HCT116 (cell line): ENCODE measurements at regions not wholly inside any gene's neighbourhood (a gene's known extent, or its start where the extent isn't known, plus 50 kb on each side); places are given as distances from the start of the nearest gene placed in this dataset.

Source experiments
- ATAC-seq: fragments of 200-7000 bp; cut with Tn5 transposase; 2 replicates; pipeline ENCODE4 v1.9.1; 2020; ENCODE audit warnings: mild to moderate bottlenecking, moderate library complexity
- BruUV-seq: library from RNA; stranded (reverse); fragments of 400-500 nt; replicated peaks from 2 replicates; lab custom pipeline; 2021; lab: Mats Ljungman, UMichigan
- CTCF ChIA-PET: fragments of 300-600 bp; sonication (Branson Sonifier 250); formaldehyde crosslinking; loops from one replicate; lab custom pipeline; 2021; ENCODE audit warnings: antibody characterized with exemption; lab: Charles Lee
- POLR2A ChIA-PET: fragments of 300-600, 350-600 bp; sonication (Branson Sonifier 250); formaldehyde crosslinking; loops from one replicate; lab custom pipeline; 2021; ENCODE audit warnings: antibody characterized with exemption; lab: Charles Lee
- RAD21 ChIA-PET, 2 experiments: fragments of 300-600 bp; sonication (Branson Sonifier 250); formaldehyde crosslinking; loops; one replicate each; lab custom pipeline; 2023; ENCODE audit warnings: low total read pairs in 2 of 2; ENCODE audit not compliant: uncharacterized antibody in 2 of 2, unreplicated experiment in 2 of 2, low non-redundant PET in 1 of 2; lab: Charles Lee
- DNase-seq: peaks from one replicate; pipeline ENCODE4 v3.0.0-alpha.2; 2010; ENCODE audit warnings: low read depth, low spot score
- H2AFZ ChIP-seq: fragments of 200-600 bp; shearing (Covaris generic), sonication (generic); 2 replicates; pipeline ENCODE4 v1.6.1; 2017; ENCODE audit warnings: low read depth, mixed run types, mixed read lengths, antibody characterized with exemption, low read length; ENCODE audit not compliant: poor library complexity, severe bottlenecking
- H3K27ac ChIP-seq: 2 replicates; pipeline ENCODE4 v1.5.1; 2012; ENCODE audit warnings: low read depth, low read length
- H3K27me3 ChIP-seq: fragments of 200-600 bp; sonication (generic); 2 replicates; pipeline ENCODE4 v1.6.1; 2016; ENCODE audit warnings: mixed run types, low read length, mixed read lengths; ENCODE audit not compliant: insufficient read depth
- H3K36me3 ChIP-seq, 2 experiments: fragments of 200-500 bp in 1 of 2; fragments of 200-600 bp in 1 of 2; sonication (Bioruptor generic) in 1 of 2; sonication (generic) in 1 of 2; 2 replicates each; pipeline versions ENCODE4 v1.5.1 to v1.6.1; 2014 to 2016; ENCODE audit warnings: low read length in 2 of 2, inconsistent platforms in 1 of 2, mixed read lengths in 1 of 2, mixed run types in 1 of 2; ENCODE audit not compliant: insufficient read depth in 2 of 2, control insufficient read depth in 1 of 2
- H3K4me1 ChIP-seq, 2 experiments: fragments of 200-600 bp in 1 of 2; sonication (generic) in 1 of 2; 2 replicates each; pipeline versions ENCODE4 v1.5.1 to v1.6.1; 2012 to 2017; ENCODE audit warnings: low read length in 2 of 2, inconsistent platforms in 1 of 2, mild to moderate bottlenecking in 1 of 2, mixed read lengths in 1 of 2, mixed run types in 1 of 2, moderate library complexity in 1 of 2; ENCODE audit not compliant: insufficient read depth in 2 of 2, control insufficient read depth in 1 of 2
- H3K4me2 ChIP-seq: fragments of 200-600 bp; sonication (generic); 2 replicates; pipeline ENCODE4 v1.6.1; 2017; ENCODE audit warnings: mixed run types, low read length, mixed read lengths
- H3K4me3 ChIP-seq, 2 experiments: fragments of 200-600 bp in 1 of 2; sonication (generic) in 1 of 2; replicated peaks in 1 of 2; 2 replicates each; pipeline ENCODE4 v1.5.1; 2011 to 2016; ENCODE audit warnings: low read length in 2 of 2, control low read depth in 1 of 2, low read depth in 1 of 2, mild to moderate bottlenecking in 1 of 2, mixed read lengths in 1 of 2, mixed run types in 1 of 2
- H3K79me2 ChIP-seq: fragments of 200-600 bp; sonication (generic); 2 replicates; pipeline ENCODE4 v1.6.1; 2017; ENCODE audit warnings: mild to moderate bottlenecking, mixed run types, low read length, moderate library complexity, mixed read lengths; ENCODE audit not compliant: insufficient read depth
- H3K9ac ChIP-seq: fragments of 200-600 bp; sonication (generic); 2 replicates; pipeline ENCODE4 v1.6.1; 2016; ENCODE audit warnings: low read length, mixed read lengths
- H3K9me2 ChIP-seq: fragments of 200-600 bp; sonication (generic), shearing (Covaris generic); 2 replicates; pipeline ENCODE4 v1.6.1; 2017; ENCODE audit warnings: mixed run types, mild to moderate bottlenecking, moderate library complexity; ENCODE audit not compliant: insufficient read depth
- H3K9me3 ChIP-seq, 2 experiments: fragments of 200-500 bp in 1 of 2; fragments of 200-600 bp in 1 of 2; sonication (Bioruptor generic) in 1 of 2; sonication (generic) in 1 of 2; 2 replicates each; pipeline ENCODE4 v1.6.1; 2014 to 2017; ENCODE audit warnings: low read length in 2 of 2, mixed read lengths in 2 of 2, inconsistent platforms in 1 of 2, low read depth in 1 of 2, mild to moderate bottlenecking in 1 of 2, mixed run types in 1 of 2, moderate library complexity in 1 of 2; ENCODE audit not compliant: control insufficient read depth in 1 of 2, insufficient read depth in 1 of 2
- H4K20me1 ChIP-seq: fragments of 200-600 bp; sonication (generic), shearing (Covaris generic); 2 replicates; pipeline ENCODE4 v1.6.1; 2017; ENCODE audit warnings: mixed run types, mild to moderate bottlenecking, moderate library complexity; ENCODE audit not compliant: insufficient read depth
- CEBPB ChIP-seq: IDR thresholded peaks from 2 replicates; pipeline ENCODE4 v1.6.1; 2012; ENCODE audit warnings: low read depth
- ELF1 ChIP-seq: IDR thresholded peaks from 2 replicates; pipeline ENCODE4 v1.6.1; 2012; ENCODE audit warnings: low read depth, borderline replicate concordance
- JUND ChIP-seq: IDR thresholded peaks from 2 replicates; pipeline ENCODE4 v1.6.1; 2012
- TCF7L2 ChIP-seq: IDR thresholded peaks from 2 replicates; pipeline ENCODE4 v1.7.0; 2011; ENCODE audit warnings: borderline replicate concordance, inconsistent platforms; ENCODE audit not compliant: insufficient read depth, insufficient read length; ENCODE audit errors: extremely low read depth
- YY1 ChIP-seq: IDR thresholded peaks from 2 replicates; pipeline ENCODE4 v1.6.1; 2011; ENCODE audit warnings: low read length, low read depth, moderate library complexity, mild to moderate bottlenecking; ENCODE audit not compliant: insufficient replicate concordance; ENCODE audit errors: extremely low read depth
- intact Hi-C: fragments of 100-400 bp; cut with micrococcal nuclease; formaldehyde crosslinking; loops from 2 replicates; pipeline ENCODE4 v1.10.0; 2022

- no peaks in the 10 kb centered on the region for H3K4me1 ChIP-seq
- POLR2A ChIA-PET: no interaction called here
- H3K79me2 ChIP-seq: no peaks in the 10 kb centered on the region
- H3K9me2 ChIP-seq: no peaks in the 10 kb centered on the region
- no peak overlapping the region for H3K4me2 ChIP-seq
- intact Hi-C loops: no loop called here
- no peaks in the 10 kb centered on the region for H3K9me3 ChIP-seq
- H3K27me3 ChIP-seq: 0 out of 2 replicates have a peak, but pooled peaks cover 20% of the 10 kb centered on the region
- H4K20me1 ChIP-seq: no peaks in the 10 kb centered on the region
- no TSS peak for BruUV-seq
- no peak for TF ChIP-seq YY1
- no peak overlapping the region for H3K4me3 ChIP-seq
- no peak overlapping the region for H2AFZ ChIP-seq
- no peak overlapping the region for H3K9ac ChIP-seq
- H3K27ac ChIP-seq: no peak overlapping the region
- ATAC-seq (no peak), DNase-seq (no peak)
- CTCF ChIA-PET: no interaction called here
- RAD21 ChIA-PET: no interaction called here
- H3K36me3 ChIP-seq: no peaks in the 10 kb centered on the region
These were observed 480.3 kb downstream of the BCL11A start for GRCh38 chr2:60073201-60073600.

DNA sequence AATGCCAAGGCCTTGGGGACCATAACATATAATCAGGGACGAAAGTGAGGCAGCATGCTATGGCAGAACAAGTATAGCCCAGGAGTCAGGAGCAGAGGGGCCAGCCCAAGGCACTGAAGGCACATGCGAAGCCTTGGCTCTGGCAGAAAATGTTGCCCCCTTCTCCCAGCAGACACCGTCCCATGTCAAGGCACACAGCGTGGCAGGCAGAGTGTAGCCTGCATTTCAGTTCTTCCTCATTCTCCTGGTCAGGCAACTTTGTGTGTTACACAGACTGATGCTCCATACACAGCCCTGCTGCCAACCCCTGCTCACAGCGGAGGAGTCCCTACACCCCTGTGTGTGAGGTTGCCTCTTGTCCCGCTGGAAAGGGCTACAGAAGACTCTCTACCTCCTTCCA is 480.8 kb downstream of the BCL11A start:
- no peak for TF ChIP-seq TCF7L2
- no peak for TF ChIP-seq ELF1
- TF ChIP-seq JUND: no peak
- no peak for TF ChIP-seq CEBPB
- Histone ChIP-seq H3K9ac (no peak overlapping the region), H3K36me3 (no peaks in the 10 kb centered on the region), H2AFZ (no peak overlapping the region), H3K27me3 (0 out of 2 replicates have a peak, but pooled peaks cover 20% of the 10 kb centered on the region), H4K20me1 (no peaks in the 10 kb centered on the region), H3K4me3 (no peak overlapping the region), H3K79me2 (no peaks in the 10 kb centered on the region), H3K4me1 (no peaks in the 10 kb centered on the region), H3K4me2 (no peak overlapping the region), H3K9me3 (no peaks in the 10 kb centered on the region), H3K9me2 (no peaks in the 10 kb centered on the region), H3K27ac (no peak overlapping the region)
- BruUV-seq: no TSS peak
- intact Hi-C loops: no loop called here
- POLR2A ChIA-PET: no interaction called here
- DNase-seq (no peak), ATAC-seq (no peak)
- RAD21 ChIA-PET: no interaction called here
- CTCF ChIA-PET: no interaction called here
